Right renal pelvis (tissue), 4 donors: ENCODE measurements at regions not wholly inside any gene's neighbourhood (a gene's known extent, or its start where the extent isn't known, plus 50 kb on each side); places are given as distances from the start of the nearest gene placed in this dataset.
A peak's percentile ranks its signal among the peaks of the same experiment; 100 is the strongest.
"Not testable (repeated sequence)": the region's sequence is repeated elsewhere in the genome, so short reads cannot be mapped to it uniquely, and the experiment has no call there.

Experiments used
- DNase-seq, 4 donors: peaks; one replicate each; pipeline ENCODE4 v3.0.0-alpha.2; 2013; ENCODE audit warnings: low read depth in 4 of 4, low spot score in 3 of 4, missing footprints in 1 of 4

- peak in 2 of 4 donors; percentile 28 to 36 for DNase-seq
Measured at GRCh38 chr16:66127459-66128370, 238.8 kb upstream of the CDH5 start.

GRCh38 chr16:66121466-66121865 lies 245.0 kb upstream of the CDH5 start:
- no peak for DNase-seq

- no peak for DNase-seq
Measured at GRCh38 chr16:66120656-66121055, 245.8 kb upstream of the CDH5 start.

GRCh38 chr16:66116163-66117002 lies 250.1 kb upstream of the CDH5 start:
- DNase-seq, result no peak

GRCh38 chr16:66115373-66115772 lies 251.1 kb upstream of the CDH5 start:
- no peak for DNase-seq

- no peak for DNase-seq
Measured at GRCh38 chr16:66113223-66113622, 253.3 kb upstream of the CDH5 start.

- no peak for DNase-seq
Measured at GRCh38 chr16:66109677-66110076, 256.8 kb upstream of the CDH5 start.

GRCh38 chr16:66107661-66108060 lies 258.8 kb upstream of the CDH5 start:
- no peak for DNase-seq

- DNase-seq, result no peak
Measured at GRCh38 chr16:66103211-66103610, 263.3 kb upstream of the CDH5 start.

GRCh38 chr16:66099306-66099705 lies 267.2 kb upstream of the CDH5 start:
- DNase-seq, result no peak

GRCh38 chr16:66097751-66098150 lies 268.7 kb upstream of the CDH5 start:
- no peak for DNase-seq

GRCh38 chr16:66095676-66096075 lies 270.8 kb upstream of the CDH5 start:
- no peak for DNase-seq

- no peak for DNase-seq
Measured at GRCh38 chr16:66093191-66093590, 273.3 kb upstream of the CDH5 start.

GRCh38 chr16:66091471-66091891 lies 275.0 kb upstream of the CDH5 start:
- DNase-seq, result no peak

- no peak for DNase-seq
Measured at GRCh38 chr16:66088681-66089080, 277.8 kb upstream of the CDH5 start.

- DNase-seq, result no peak
Measured at GRCh38 chr16:66087308-66087707, 279.2 kb upstream of the CDH5 start.

GRCh38 chr16:66085651-66086050 lies 280.8 kb upstream of the CDH5 start:
- no peak for DNase-seq

- DNase-seq, result not testable (repeated sequence)
Measured at GRCh38 chr16:66084731-66085130, 281.8 kb upstream of the CDH5 start.

GRCh38 chr16:66084306-66084705 lies 282.2 kb upstream of the CDH5 start:
- no peak for DNase-seq

GRCh38 chr16:66083171-66083570 lies 283.3 kb upstream of the CDH5 start:
- no peak for DNase-seq

GRCh38 chr16:66082424-66082823 lies 284.1 kb upstream of the CDH5 start:
- no peak for DNase-seq
